CD14-positive monocyte (primary cell): ENCODE measurements at regions not wholly inside any gene's neighbourhood (a gene's known extent, or its start where the extent isn't known, plus 50 kb on each side); places are given as distances from the start of the nearest gene placed in this dataset.

ENCODE experiments used
- DNase-seq, 3 donors: peaks; one replicate each; pipeline ENCODE4 v3.0.0-alpha.2; 2011 to 2022
- H2AFZ ChIP-seq: 2 replicates; pipeline ENCODE4 v1.6.0; 2012; ENCODE audit warnings: mild to moderate bottlenecking, low read depth, low read length, inconsistent platforms; ENCODE audit not compliant: insufficient read depth, poor library complexity, severe bottlenecking
- H3K27ac ChIP-seq, 2 donors: 1 replicate in 1 of 2; 2 replicates in 1 of 2; pipeline ENCODE4 v1.5.1; 2012 to 2013; ENCODE audit warnings: low read length in 2 of 2, control low read depth in 1 of 2, inconsistent platforms in 1 of 2, low read depth in 1 of 2, mild to moderate bottlenecking in 1 of 2
- H3K27me3 ChIP-seq, 2 donors: one replicate each; pipeline versions ENCODE4 v1.6.0 to v1.6.1; 2011 to 2013; ENCODE audit warnings: low read length in 2 of 2; ENCODE audit not compliant: control insufficient read depth in 2 of 2, insufficient read depth in 2 of 2
- H3K36me3 ChIP-seq, 2 donors: replicated peaks in 1 of 2; 1 replicate in 1 of 2; 2 replicates in 1 of 2; pipeline versions ENCODE4 v1.5.1 to v1.6.1; 2012 to 2013; ENCODE audit warnings: low read length in 2 of 2, control low read depth in 1 of 2, inconsistent platforms in 1 of 2, mild to moderate bottlenecking in 1 of 2; ENCODE audit not compliant: insufficient read depth in 2 of 2, control insufficient read depth in 1 of 2
- H3K4me1 ChIP-seq, 2 donors: 1 replicate in 1 of 2; 2 replicates in 1 of 2; pipeline versions ENCODE4 v1.5.1 to v1.6.1; 2012 to 2013; ENCODE audit warnings: low read length in 2 of 2, control low read depth in 1 of 2, inconsistent platforms in 1 of 2, mild to moderate bottlenecking in 1 of 2, moderate library complexity in 1 of 2; ENCODE audit not compliant: insufficient read depth in 2 of 2, control insufficient read depth in 1 of 2
- H3K4me2 ChIP-seq: replicated peaks from 2 replicates; pipeline ENCODE3; 2012; ENCODE audit warnings: low read length, moderate library complexity, mild to moderate bottlenecking; ENCODE audit not compliant: poor library complexity, severe bottlenecking; ENCODE audit errors: extremely low read depth
- H3K4me3 ChIP-seq, 3 experiments: fragments of 200-600 bp in 1 of 3; sonication (generic) in 1 of 3; replicated peaks in 1 of 3; 1 replicate in 2 of 3; 2 replicates in 1 of 3; pipeline ENCODE4 v1.5.1; 2011 to 2013; ENCODE audit warnings: low read length in 3 of 3, mild to moderate bottlenecking in 3 of 3, control low read depth in 2 of 3, low read depth in 2 of 3, inconsistent platforms in 1 of 3, moderate library complexity in 1 of 3
- H3K79me2 ChIP-seq: 2 replicates; pipeline ENCODE4 v1.6.0; 2012; ENCODE audit warnings: mild to moderate bottlenecking, control low read depth, inconsistent platforms, low read length, moderate library complexity; ENCODE audit not compliant: insufficient read depth
- H3K9ac ChIP-seq: 2 replicates; pipeline ENCODE4 v1.6.0; 2017; ENCODE audit warnings: low read length, mild to moderate bottlenecking; ENCODE audit not compliant: insufficient read depth, poor library complexity, severe bottlenecking
- H3K9me3 ChIP-seq, 2 donors: replicated peaks in 1 of 2; 1 replicate in 1 of 2; 2 replicates in 1 of 2; pipeline versions ENCODE4 v1.5.1 to v1.6.1; 2012 to 2013; ENCODE audit warnings: low read length in 2 of 2, control low read depth in 1 of 2; ENCODE audit not compliant: control insufficient read depth in 1 of 2, insufficient read depth in 1 of 2
- H4K20me1 ChIP-seq: 2 replicates; pipeline ENCODE4 v1.6.0; 2012; ENCODE audit warnings: mild to moderate bottlenecking, low read length, control low read depth, moderate library complexity; ENCODE audit not compliant: insufficient read depth
- H3K27ac Mint-ChIP-seq, 7 donors: one replicate each; pipeline ENCODE4 v1.8.0; 2020; ENCODE audit warnings: mild to moderate bottlenecking in 7 of 7, mixed read lengths in 7 of 7, moderate library complexity in 6 of 7, inconsistent platforms in 2 of 7
- H3K27me3 Mint-ChIP-seq, 3 donors: one replicate each; pipeline ENCODE4 v1.8.0; 2021 to 2022; ENCODE audit warnings: low read depth in 3 of 3, mild to moderate bottlenecking in 3 of 3, mixed read lengths in 3 of 3, moderate library complexity in 3 of 3, inconsistent platforms in 1 of 3
- H3K36me3 Mint-ChIP-seq, 2 donors: one replicate each; pipeline ENCODE4 v1.8.0; 2020; ENCODE audit warnings: mixed read lengths in 2 of 2, inconsistent platforms in 1 of 2, mild to moderate bottlenecking in 1 of 2
- H3K4me1 Mint-ChIP-seq: one replicate; pipeline ENCODE4 v1.8.0; 2020; ENCODE audit warnings: mild to moderate bottlenecking, mixed read lengths
- H3K4me3 Mint-ChIP-seq, 2 donors: one replicate each; pipeline ENCODE4 v1.8.0; 2020; ENCODE audit warnings: mild to moderate bottlenecking in 2 of 2, mixed read lengths in 2 of 2, moderate library complexity in 1 of 2
- H3K9me3 Mint-ChIP-seq, 7 donors: one replicate each; pipeline ENCODE4 v1.8.0; 2020 to 2022; ENCODE audit warnings: mixed read lengths in 7 of 7, mild to moderate bottlenecking in 6 of 7, moderate library complexity in 6 of 7, inconsistent platforms in 2 of 7
- WGBS: methylation state at CpG from one replicate; pipeline ENCODE4 v1.1.5; 2013; ENCODE audit warnings: missing lambda C conversion rate; ENCODE audit not compliant: insufficient coverage; 5-methylcytosine and 5-hydroxymethylcytosine counted together
- intact Hi-C, 2 donors: fragments of 100-400 bp; cut with micrococcal nuclease; formaldehyde crosslinking; loops; one replicate each; pipeline versions ENCODE4 v1.15.0 to v1.15.1; 2023
- TF ChIP-seq, protein P1 (sequence below): fragments of 200-600 bp; IDR thresholded peaks from one replicate; pipeline ENCODE4 v1.8.0; 2022; ENCODE audit warnings: antibody characterized with exemption, mild to moderate bottlenecking

GRCh38 chr2:23211987-23212583, 172.9 kb upstream of the KLHL29 start:
- Mint-ChIP-seq H3K36me3 (no peaks in the 10 kb centered on the region), H3K27me3 (peaks cover 0 to 3% (median 3%) of the 10 kb centered on the region in 3 donors), H3K4me1 (no peaks in the 10 kb centered on the region), H3K4me3 (no peak overlapping the region), H3K9me3 (peaks cover 0 to 13% (median 2%) of the 10 kb centered on the region in 7 donors), H3K27ac (no peak overlapping the region)
- Histone ChIP-seq H3K9me3 (no peaks in the 10 kb centered on the region), H3K36me3 (no peaks in the 10 kb centered on the region), H3K4me1 (no peaks in the 10 kb centered on the region), H3K79me2 (no peaks in the 10 kb centered on the region), H3K27ac (no peak overlapping the region), H2AFZ (no peak overlapping the region), H4K20me1 (no peaks in the 10 kb centered on the region), H3K4me3 (no peak overlapping the region), H3K9ac (no peak overlapping the region), H3K27me3 (no peaks in the 10 kb centered on the region), H3K4me2 (no peak overlapping the region)
- intact Hi-C loops: no loop called here
- TF ChIP-seq, protein P1, sequence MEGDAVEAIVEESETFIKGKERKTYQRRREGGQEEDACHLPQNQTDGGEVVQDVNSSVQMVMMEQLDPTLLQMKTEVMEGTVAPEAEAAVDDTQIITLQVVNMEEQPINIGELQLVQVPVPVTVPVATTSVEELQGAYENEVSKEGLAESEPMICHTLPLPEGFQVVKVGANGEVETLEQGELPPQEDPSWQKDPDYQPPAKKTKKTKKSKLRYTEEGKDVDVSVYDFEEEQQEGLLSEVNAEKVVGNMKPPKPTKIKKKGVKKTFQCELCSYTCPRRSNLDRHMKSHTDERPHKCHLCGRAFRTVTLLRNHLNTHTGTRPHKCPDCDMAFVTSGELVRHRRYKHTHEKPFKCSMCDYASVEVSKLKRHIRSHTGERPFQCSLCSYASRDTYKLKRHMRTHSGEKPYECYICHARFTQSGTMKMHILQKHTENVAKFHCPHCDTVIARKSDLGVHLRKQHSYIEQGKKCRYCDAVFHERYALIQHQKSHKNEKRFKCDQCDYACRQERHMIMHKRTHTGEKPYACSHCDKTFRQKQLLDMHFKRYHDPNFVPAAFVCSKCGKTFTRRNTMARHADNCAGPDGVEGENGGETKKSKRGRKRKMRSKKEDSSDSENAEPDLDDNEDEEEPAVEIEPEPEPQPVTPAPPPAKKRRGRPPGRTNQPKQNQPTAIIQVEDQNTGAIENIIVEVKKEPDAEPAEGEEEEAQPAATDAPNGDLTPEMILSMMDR: no peak
- DNase-seq: no peak
- no CpG with 5 or more reads among the region's 5 CpGs for WGBS

- Mint-ChIP-seq H3K27me3 (peaks cover 0 to 3% (median 3%) of the 10 kb centered on the region in 3 donors), H3K9me3 (peaks cover 0 to 10% (median 2%) of the 10 kb centered on the region in 7 donors), H3K36me3 (no peaks in the 10 kb centered on the region), H3K4me1 (no peaks in the 10 kb centered on the region), H3K27ac (no peak overlapping the region), H3K4me3 (no peak overlapping the region)
- no peak overlapping the region for H3K4me3 ChIP-seq
- intact Hi-C loops: no loop called here
- no peaks in the 10 kb centered on the region for H4K20me1 ChIP-seq
- 100% methylated on average over 1 of the region's 7 CpGs for WGBS
- H3K36me3 ChIP-seq: no peaks in the 10 kb centered on the region
- no peak overlapping the region for H3K4me2 ChIP-seq
- DNase-seq: no peak
- H3K9me3 ChIP-seq: no peaks in the 10 kb centered on the region
- H3K79me2 ChIP-seq: no peaks in the 10 kb centered on the region
- H3K4me1 ChIP-seq: no peaks in the 10 kb centered on the region
- no peak overlapping the region for H3K9ac ChIP-seq
- H3K27ac ChIP-seq: no peak overlapping the region
- TF ChIP-seq, protein P1: no peak
- no peak overlapping the region for H2AFZ ChIP-seq
- H3K27me3 ChIP-seq: no peaks in the 10 kb centered on the region
Measured at GRCh38 chr2:23213196-23213595, 171.8 kb upstream of the KLHL29 start.
